Ureter (tissue), 1 donor: ENCODE measurements at regions not wholly inside any gene's neighbourhood (a gene's known extent, or its start where the extent isn't known, plus 50 kb on each side); places are given as distances from the start of the nearest gene placed in this dataset.
A peak's percentile ranks its signal among the peaks of the same experiment; 100 is the strongest.
"Not testable (repeated sequence)": the region's sequence is repeated elsewhere in the genome, so short reads cannot be mapped to it uniquely, and the experiment has no call there.

Experiments used
- DNase-seq: peaks from one replicate; pipeline ENCODE4 v3.0.0-alpha.2; 2020; ENCODE audit warnings: low spot score
- donor health status: DM: yes; HTN: yes; CAD: no.

GRCh38 chr4:77446601-77447000 is 159.0 kb upstream of the CXCL13 start:
- DNase-seq, result no peak

- DNase-seq, result no peak
These were observed 156.4 kb upstream of the CXCL13 start for GRCh38 chr4:77449171-77449570.

- no peak for DNase-seq
These were observed 155.6 kb upstream of the CXCL13 start for GRCh38 chr4:77450006-77450405.

- DNase-seq, result no peak
These were observed 154.1 kb upstream of the CXCL13 start for GRCh38 chr4:77451530-77451929.

- DNase-seq, result not testable (repeated sequence)
These were observed 153.5 kb upstream of the CXCL13 start for GRCh38 chr4:77452117-77452516.

- no peak for DNase-seq
These were observed 151.7 kb upstream of the CXCL13 start for GRCh38 chr4:77453911-77454310.

- no peak for DNase-seq
These were observed 150.8 kb upstream of the CXCL13 start for GRCh38 chr4:77454858-77455257.

- DNase-seq, result not testable (repeated sequence)
These were observed 141.5 kb upstream of the CXCL13 start for GRCh38 chr4:77464100-77464499.

GRCh38 chr4:77465271-77465670 is 140.3 kb upstream of the CXCL13 start:
- no peak for DNase-seq

- DNase-seq, result no peak
These were observed 139.2 kb upstream of the CXCL13 start for GRCh38 chr4:77466430-77466829.

GRCh38 chr4:77471821-77472495 is 133.7 kb upstream of the CXCL13 start:
- peak; percentile 81 for DNase-seq

- DNase-seq, result no peak
These were observed 132.1 kb upstream of the CXCL13 start for GRCh38 chr4:77473509-77473908.

- no peak for DNase-seq
These were observed 123.8 kb upstream of the CXCL13 start for GRCh38 chr4:77481856-77482255.

GRCh38 chr4:77488882-77489281 is 116.7 kb upstream of the CXCL13 start:
- no peak for DNase-seq

- DNase-seq, result no peak
These were observed 112.4 kb upstream of the CXCL13 start for GRCh38 chr4:77493120-77493752.

- DNase-seq, result no peak
These were observed 111.6 kb upstream of the CXCL13 start for GRCh38 chr4:77493829-77494551.

- no peak for DNase-seq
These were observed 109.2 kb upstream of the CXCL13 start for GRCh38 chr4:77496457-77496856.

GRCh38 chr4:77500801-77501200 is 104.8 kb upstream of the CXCL13 start:
- no peak for DNase-seq

- DNase-seq, result no peak
These were observed 104.4 kb upstream of the CXCL13 start for GRCh38 chr4:77501240-77501639.

- DNase-seq, result no peak
These were observed 103.8 kb upstream of the CXCL13 start for GRCh38 chr4:77501851-77502250.

GRCh38 chr4:77504407-77504806 is 101.2 kb upstream of the CXCL13 start:
- no peak for DNase-seq

GRCh38 chr4:77505275-77505957 is 100.2 kb upstream of the CXCL13 start:
- DNase-seq, result no peak

- no peak for DNase-seq
These were observed 99.7 kb upstream of the CXCL13 start for GRCh38 chr4:77505958-77506319.
